HG02852 (cell line): ENCODE measurements at regions not wholly inside any gene's neighbourhood (a gene's known extent, or its start where the extent isn't known, plus 50 kb on each side); places are given as distances from the start of the nearest gene placed in this dataset.
A peak's percentile ranks its signal among the peaks of the same experiment; 100 is the strongest.
"Not testable (repeated sequence)": the region's sequence is repeated elsewhere in the genome, so short reads cannot be mapped to it uniquely, and the experiment has no call there.

ENCODE experiments used
- ATAC-seq: cut with Tn5 transposase; IDR thresholded peaks from one replicate; pipeline ENCODE4 v1.9.1; 2021; ENCODE audit warnings: mild to moderate bottlenecking, moderate library complexity; ENCODE audit not compliant: unreplicated experiment

DNA sequence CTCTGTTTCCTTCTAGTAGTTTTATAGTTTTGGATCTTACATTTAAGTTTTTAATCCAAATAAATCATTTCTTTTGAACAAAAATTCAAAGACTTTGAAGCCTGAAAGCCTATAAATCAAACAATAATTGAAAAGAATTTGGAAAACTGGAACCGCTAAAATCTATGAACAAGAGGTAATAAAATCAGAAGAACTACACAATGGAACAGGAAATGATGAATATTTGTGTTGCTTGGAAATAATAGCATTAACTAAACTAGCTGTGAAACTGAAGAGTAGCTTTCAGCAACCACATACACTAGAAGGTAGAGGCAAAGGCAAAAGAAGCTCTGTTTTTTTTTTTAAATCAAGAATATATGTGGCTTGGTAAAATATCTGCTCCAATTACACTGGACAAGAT lies 147.9 kb upstream of the ABI3BP start:
- ATAC-seq = no peak

DNA sequence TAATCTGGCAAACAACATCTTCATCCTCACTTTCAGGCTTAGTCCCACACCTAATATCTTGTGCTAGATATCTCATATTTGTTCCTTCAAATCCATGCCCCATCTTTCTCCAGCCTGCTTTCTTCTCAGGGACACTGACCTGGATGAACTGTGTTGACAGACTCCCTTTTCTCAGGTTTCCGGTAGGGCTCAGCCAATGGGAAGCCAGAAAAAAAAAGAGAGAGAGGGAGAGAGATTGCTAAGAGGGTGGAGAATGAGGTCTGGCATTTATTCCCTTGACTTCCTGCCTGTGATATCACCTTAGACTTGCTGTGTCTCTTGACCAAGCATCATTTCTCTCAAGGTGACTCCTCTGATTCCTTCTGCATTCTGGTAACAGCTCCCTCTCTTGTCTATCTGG lies 145.6 kb upstream of the ABI3BP start:
- ATAC-seq = no peak

DNA sequence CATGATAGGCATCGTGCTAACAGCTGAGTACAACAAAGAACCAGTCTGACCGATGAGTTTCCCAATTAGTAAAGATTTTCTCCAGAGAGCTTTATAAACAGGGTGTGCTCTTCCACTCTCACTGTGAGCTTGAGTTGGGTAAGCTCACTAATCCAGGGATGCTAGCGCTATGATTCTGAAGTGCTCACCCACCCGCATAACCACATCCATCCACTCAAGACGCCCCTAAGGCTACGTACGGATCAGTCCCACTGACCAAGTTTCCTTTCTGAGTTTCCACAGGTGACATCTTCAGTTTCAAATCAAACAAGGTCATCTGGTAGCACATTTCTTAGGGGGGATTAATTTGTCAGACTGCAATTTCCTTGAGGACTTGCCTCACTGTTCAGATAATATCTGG lies 141.1 kb upstream of the ABI3BP start:
- ATAC-seq = no peak

DNA sequence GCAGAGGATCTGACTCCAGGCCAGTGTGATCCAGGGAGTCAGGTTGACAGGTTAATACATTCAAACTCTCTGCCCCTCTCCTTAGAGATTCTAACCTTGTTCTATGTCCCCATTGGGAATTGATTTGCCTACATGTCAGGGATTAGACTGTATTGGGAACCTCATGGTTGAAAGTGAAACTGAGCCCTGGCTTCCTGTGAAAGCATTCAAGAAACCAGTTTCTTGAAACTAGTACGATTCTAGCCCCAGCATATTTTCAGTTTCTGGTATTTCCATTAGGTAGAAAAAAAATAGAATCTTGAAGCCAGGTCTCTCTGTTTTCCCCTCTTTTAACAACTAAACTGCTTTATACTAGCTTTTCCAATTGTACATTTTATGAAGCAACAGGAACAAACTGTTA lies 140.4 kb upstream of the ABI3BP start:
- ATAC-seq = peak; percentile 59

DNA sequence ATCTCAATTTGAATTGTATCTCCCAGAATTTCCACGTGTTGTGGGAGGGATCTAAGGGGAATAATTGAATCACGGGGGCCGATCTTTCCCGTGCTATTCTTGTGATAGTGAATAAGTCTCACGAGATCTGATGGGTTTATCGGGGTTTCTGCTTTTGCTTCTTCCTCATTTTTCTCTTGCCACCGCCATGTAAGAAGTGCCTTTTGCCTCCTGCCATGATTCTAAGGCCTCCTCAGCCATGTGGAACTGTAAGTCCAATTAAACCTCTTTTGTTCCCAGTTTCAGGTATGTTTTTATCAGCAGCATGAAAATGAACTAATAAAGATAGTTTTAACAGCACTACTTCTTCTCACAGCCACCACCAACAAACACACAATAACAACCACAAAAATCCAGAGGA lies 140.0 kb upstream of the ABI3BP start:
- ATAC-seq = not testable (repeated sequence)

DNA sequence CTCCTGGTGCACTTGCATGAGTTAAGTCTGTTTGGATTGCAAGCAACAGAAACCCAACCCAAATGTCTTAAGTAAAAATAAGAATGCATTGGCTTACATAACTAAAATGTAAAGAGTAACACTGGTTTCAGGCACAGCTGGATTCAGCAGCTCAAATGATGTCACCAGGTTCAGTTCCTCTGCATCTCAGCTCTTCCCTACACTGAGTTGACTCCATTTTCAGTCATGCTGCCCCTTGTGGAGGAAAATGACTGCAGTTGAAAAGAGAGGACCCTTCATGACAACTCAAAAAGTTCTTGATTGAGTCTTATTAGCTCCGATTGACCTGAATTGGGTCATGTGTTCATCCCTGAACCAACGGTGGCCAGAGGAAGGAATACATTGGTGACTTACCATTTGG lies 138.5 kb upstream of the ABI3BP start:
- ATAC-seq = no peak

DNA sequence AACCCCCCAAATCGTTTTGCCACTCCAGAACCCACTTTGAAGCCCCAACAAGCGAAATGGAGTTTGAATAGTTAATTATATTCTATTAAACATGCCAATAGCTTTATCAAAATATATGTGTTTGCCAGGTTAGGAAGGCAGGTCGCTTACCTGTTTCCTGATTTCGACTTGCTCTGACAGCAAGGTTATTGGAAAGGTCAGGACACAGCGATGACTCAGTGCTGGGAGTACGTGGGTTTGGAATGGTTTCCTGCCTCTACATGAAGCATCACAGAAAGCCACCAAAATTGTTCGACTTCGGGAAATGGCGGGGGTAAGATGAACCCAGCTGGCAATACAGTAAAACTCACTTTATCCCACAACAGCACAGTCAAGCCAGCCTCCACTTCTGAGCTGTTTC lies 135.6 kb upstream of the ABI3BP start:
- ATAC-seq = no peak

DNA sequence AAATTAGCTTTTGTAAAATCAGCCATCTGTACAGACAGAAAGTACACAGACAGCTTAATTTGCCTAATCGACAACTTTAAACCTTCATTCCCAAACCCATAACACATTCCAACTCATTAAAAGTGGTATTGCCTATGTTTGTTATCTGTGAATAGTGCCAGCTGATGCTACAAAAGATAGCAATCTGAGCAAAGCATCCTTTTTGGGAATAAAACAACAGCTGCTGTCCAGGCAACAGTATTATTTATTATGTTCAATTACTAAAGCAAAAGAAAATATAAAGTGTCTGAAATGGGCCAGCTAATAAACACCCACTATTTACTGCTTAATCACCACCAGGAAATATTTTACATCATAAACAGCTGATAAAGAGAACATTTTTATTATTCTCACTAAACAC lies 134.8 kb upstream of the ABI3BP start:
- no peak for ATAC-seq

DNA sequence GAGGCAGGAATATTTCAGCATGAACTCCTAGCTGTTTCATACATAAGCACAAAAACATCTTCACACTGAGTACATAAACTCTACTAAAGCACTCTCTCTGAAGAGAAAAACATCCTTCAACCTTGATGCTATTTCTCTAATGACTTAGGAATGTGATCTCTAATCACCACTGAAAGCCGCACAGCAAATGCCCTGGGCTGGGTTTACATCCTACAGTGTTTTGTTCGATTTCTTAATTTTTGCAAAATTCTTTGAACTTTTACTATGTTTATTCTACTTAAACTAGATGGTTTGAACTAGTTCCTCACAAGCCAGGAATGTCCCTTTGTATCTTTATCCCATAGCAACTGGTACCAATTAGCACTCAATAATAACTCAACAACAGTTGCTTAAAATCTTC lies 130.9 kb upstream of the ABI3BP start:
- ATAC-seq = no peak

DNA sequence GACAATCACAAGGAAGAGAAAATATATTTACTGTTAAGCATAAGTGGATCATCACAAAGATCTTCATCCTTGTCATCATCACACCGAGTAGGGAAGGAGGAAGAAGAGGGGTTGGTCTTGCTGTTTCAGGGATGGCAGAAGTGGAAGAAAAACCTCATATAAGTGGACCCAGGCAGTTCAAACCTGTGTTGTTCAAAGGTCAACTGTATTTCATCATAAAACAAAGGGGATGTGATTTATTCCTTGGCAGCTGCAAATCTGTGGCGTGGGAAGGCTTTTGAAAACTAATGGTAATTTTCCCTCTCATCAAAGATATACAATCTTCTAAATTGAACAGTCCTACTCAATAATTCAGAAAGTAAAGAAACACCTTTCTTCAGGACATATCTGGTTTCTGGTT lies 129.9 kb upstream of the ABI3BP start:
- ATAC-seq = no peak

DNA sequence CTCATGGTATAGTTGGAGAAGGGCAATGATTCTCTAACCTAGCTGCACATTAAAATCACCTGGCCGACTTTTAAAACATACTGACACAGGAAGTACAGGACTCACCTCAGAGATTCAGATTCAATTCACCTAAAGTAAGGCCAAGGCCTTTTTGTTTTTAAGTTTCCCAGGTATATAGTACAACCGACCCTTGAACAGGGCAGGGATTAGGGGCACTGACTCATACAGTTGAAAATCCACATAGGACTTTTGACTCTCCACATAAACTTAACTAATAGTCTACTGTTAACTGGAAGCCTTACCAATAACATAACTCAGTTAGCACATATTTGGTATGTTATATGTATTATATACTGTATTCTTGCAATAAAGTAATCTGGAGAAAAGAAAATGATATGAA lies 129.5 kb upstream of the ABI3BP start:
- ATAC-seq = no peak

DNA sequence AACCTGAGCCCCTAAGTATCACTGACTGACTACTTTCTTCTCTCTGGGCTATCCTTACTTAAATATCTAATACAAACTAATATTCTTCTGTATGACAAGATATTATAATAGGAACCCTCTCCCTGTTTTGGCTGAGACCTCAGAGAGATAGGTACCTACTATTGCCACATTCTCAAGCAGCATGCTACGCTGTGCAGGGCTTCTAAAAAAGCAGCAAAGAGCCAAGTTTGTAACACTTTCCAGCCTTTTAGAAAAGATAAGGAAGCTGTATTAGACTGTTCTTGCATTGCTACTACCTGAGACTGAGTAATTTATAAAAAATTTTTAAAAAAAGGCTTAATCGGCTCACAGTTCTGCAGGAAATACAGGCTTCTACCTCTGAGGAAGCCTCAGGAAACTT lies 126.8 kb upstream of the ABI3BP start:
- ATAC-seq = no peak

DNA sequence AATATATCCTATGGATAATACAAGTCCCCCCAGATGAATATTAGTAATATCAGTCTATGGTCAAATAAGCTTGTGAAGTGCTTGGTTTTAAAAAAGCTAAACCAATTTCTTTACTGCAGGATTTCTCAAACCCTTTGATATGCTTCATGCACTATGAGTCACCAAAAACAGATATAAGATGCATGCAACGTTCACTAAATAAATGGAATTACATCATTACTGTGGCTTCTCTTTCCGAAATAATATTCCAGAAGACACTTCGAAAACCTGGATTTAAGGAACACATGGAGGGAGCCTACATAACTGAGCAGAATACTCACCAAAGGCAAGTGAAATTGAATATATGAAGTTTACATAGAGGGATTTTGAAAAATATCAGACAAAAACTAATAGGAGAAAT lies 126.3 kb upstream of the ABI3BP start:
- ATAC-seq = no peak

DNA sequence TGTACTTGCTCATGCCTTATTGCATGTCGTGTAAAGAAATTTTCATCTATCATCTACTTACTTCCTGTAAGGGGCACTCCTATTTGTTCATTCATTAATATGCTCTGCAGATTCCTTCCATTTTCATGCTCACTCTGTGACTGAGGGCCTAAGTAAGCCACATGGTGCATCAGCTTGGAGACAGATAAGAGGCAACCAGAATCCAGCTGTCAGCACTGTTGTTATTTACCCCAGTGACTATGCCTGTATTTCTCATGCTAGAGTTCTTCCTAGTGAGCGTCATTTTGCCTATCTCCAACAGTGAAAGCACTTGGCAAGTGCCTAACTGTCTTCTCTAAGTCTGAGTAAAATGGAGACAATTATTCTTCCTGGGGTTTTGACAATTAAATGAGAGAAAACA lies 124.8 kb upstream of the ABI3BP start:
- no peak for ATAC-seq

DNA sequence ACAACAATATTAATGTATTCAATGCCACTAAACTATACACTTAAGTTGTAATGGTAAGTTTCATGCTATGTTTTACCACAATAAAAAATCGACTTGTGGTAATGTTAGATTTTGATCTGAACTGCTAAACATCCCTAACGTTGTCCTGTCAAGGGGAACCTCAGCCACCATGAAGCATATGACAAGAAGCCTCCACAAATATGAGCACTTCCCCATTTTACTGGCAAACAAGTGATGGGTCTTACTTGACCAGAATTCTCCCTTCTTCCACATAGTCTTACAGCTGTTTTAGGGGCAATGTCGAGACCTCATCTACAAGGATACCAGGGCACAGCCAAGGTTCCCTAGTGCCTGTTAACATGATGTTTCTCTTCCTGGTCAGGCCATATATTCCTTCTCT lies 124.2 kb upstream of the ABI3BP start:
- no peak for ATAC-seq

DNA sequence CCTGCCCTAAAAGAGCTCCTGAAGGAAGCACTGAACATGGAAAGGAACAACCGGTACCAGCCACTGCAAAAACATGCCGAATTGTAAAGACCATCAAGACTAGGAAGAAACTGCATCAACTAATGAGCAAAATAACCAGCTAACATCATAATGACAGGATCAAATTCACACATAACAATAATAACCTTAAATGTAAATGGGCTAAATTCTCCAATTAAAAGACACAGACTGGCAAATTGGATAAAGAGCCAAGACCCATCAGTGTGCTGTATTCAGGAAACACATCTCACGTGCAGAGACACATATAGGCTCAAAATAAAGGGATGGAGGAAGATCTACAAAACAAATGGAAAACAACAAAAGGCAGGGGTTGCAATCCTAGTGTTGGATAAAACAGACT lies 117.1 kb upstream of the ABI3BP start:
- ATAC-seq = not testable (repeated sequence)

DNA sequence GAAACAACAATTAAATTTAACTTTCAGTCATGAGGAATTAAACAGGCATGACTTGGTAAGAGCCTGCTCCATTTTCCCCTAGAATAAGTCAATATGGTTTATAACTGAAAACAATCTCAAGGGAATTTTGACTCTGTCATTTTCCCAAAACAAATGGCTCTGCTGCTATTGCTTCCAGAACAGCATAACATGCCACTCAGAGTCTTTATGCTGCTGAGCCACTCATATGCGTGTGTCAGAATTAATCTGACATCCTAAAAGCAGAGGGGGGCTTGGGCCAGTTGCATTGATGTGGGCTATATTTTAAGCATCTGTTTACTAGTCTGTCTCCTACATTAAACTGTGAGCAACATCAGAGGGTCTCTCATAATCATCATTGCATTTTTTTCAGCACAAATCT lies 111.1 kb upstream of the ABI3BP start:
- no peak for ATAC-seq

DNA sequence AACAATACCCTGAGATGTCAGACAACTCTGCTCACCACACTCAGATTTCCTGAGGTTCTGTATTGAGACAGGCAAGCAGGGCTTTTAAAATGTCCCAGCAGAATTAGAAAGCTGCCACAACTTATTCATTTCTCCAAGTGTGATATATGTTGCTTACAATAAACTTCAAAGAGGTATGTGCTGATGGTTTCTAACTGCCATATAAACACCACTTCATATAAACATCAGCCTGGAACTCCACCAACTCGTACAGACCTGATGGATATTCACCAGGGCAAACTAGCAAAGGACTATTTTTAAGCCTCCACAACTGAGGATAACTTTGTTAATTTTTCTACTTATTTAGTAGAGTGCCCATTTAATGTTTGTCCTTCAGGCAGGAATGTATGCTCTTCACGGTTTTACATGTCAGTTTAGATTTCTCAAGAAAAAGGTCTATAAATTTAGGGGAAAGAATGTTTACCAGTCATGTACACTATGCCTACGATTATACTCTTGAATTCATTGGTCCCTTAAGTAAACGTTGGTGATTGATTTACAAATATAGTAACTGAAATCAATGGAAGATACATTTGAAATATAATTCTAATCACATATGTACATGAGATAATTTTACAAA lies 109.6 kb upstream of the ABI3BP start:
- ATAC-seq = no peak

DNA sequence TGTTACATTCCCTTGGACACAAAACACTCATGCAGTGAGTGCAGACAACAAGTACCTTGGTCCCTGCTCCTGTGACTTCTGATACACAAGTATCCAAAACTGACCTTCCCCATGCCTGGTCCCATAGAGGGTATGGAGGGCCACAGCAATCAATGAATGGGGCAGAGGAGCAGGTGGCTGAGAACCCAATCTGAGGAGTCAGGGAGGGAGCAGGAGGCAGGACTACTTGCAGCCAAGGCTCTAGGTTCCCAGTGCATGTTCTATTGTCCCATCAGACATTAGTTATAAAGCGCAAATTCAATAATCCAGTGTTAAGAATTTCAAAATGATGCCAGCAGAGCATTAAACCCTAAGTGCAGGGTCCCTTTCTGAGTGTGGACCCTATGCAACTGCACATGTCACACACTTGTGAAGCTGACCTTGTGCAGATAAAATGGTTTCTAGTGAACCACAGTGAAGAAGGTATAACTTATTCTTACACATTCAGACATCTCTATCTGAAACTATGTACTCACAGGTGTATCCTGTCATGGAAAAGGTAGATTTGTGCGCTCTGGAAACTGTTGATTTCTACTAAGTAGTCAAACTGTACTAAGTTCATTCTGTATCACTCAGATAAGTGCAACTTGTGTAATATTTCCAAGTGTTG lies 107.3 kb upstream of the ABI3BP start:
- ATAC-seq = no peak

DNA sequence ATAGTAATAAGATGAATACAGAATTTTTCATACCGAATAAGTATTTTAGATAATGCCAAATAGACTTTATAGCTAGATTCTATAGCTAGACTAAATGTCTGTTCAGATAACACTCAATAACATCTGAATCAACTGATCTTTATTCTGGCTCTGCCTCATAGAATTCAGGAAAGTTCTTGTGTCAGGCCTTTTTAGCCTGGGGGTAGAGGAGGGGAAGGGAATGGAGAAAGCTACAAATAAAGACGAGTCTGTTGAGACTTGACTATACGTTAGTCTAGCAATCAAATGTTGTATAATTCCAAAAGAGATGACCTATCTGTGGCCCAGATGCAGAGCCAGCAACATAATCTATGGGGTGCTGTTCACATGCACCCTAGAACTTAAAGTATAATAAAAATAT lies 106.6 kb upstream of the ABI3BP start:
- no peak for ATAC-seq

DNA sequence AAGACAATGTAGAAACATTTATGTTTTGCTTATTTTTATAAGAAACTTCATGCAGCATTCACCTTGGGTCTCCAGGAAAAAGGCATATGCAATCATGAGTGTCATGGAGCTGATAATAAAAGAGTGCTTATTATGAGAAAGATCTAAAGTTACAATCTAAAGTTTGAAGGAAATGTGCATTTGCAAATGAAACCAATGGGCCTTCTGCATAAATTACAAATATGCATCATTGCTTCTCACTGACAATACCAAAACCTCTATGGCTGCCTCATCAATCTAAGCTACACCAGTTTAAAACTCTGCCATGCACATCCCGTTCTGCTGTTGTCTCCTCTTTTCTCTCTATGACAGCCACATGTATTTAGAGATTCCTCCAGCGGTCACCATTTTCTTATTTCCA lies 103.2 kb upstream of the ABI3BP start:
- no peak for ATAC-seq

DNA sequence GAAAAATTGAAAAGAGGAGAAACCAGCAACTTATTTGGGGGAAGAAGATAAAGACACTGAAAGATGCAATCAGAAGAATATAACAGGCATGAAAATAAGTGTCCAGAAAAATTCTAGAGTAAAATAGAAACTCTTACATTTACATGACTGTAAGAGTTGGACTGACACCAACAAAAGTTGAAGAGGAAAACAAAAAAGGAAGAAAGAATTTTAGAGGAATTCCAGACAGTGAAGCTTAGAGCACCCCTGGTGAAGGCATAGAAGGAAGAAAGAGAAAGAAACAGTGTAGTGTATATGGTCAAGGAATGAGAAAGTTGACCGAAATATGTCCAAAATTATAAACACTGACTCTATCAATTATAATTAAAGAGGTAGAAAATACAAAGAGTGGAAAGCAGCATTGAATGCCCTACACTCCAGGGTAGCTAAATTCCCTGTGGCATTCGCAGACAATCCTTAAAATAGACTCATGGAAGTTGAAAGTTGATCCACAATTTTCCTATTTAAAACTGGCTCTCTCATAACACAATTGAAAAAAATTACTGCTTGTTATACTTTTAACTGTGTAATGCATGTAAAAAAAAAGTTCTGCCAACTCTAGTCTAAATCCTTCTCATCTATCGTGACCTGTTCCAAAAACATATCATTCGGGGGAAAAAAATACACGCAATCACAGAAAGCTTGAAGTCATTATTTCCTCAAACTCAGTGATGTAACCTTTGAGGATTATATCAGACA lies 102.6 kb upstream of the ABI3BP start:
- no peak for ATAC-seq
